Activated CD8-positive, alpha-beta memory T cell treated with anti-CD3 and anti-CD28 coated beads for 48 hours (primary cell): ENCODE measurements at regions not wholly inside any gene's neighbourhood (a gene's known extent, or its start where the extent isn't known, plus 50 kb on each side); places are given as distances from the start of the nearest gene placed in this dataset.

Source experiments
- DNase-seq, 3 experiments: peaks; one replicate each; pipeline ENCODE4 v3.0.0-alpha.2; 2020; ENCODE audit warnings: low read depth in 2 of 3, low spot score in 2 of 3

- no peak for DNase-seq
Observed at GRCh38 chr13:73245246-73245645, 186.4 kb downstream of the KLF5 start.

GRCh38 chr13:73244467-73244866 lies 185.7 kb downstream of the KLF5 start:
- DNase-seq: no peak

- DNase-seq: no peak
Observed at GRCh38 chr13:73242515-73243015, 183.8 kb downstream of the KLF5 start.

- DNase-seq: no peak
Observed at GRCh38 chr13:73240193-73240592, 181.4 kb downstream of the KLF5 start.

GRCh38 chr13:73235385-73235784 lies 176.6 kb downstream of the KLF5 start:
- no peak for DNase-seq

- no peak for DNase-seq
Observed at GRCh38 chr13:73231471-73231870, 172.7 kb downstream of the KLF5 start.

GRCh38 chr13:73230716-73231115 lies 171.9 kb downstream of the KLF5 start:
- DNase-seq: no peak

- DNase-seq: no peak
Observed at GRCh38 chr13:73228546-73228945, 169.7 kb downstream of the KLF5 start.

GRCh38 chr13:73225990-73226389 lies 167.2 kb downstream of the KLF5 start:
- no peak for DNase-seq

GRCh38 chr13:73224703-73225102 lies 165.9 kb downstream of the KLF5 start:
- DNase-seq: no peak

GRCh38 chr13:73223372-73223781 lies 164.6 kb downstream of the KLF5 start:
- DNase-seq: peak in 1 of 3 experiments; percentile 10

- no peak for DNase-seq
Observed at GRCh38 chr13:73222627-73223305, 164.0 kb downstream of the KLF5 start.

- no peak for DNase-seq
Observed at GRCh38 chr13:73220966-73221720, 162.3 kb downstream of the KLF5 start.

- DNase-seq: no peak
Observed at GRCh38 chr13:73218181-73218580, 159.4 kb downstream of the KLF5 start.

GRCh38 chr13:73216381-73216831 lies 157.6 kb downstream of the KLF5 start:
- DNase-seq: no peak

GRCh38 chr13:73215823-73216222 lies 157.0 kb downstream of the KLF5 start:
- DNase-seq: no peak

- no peak for DNase-seq
Observed at GRCh38 chr13:73212482-73212881, 153.7 kb downstream of the KLF5 start.

- no peak for DNase-seq
Observed at GRCh38 chr13:73210218-73210883, 151.5 kb downstream of the KLF5 start.

- no peak for DNase-seq
Observed at GRCh38 chr13:73204952-73205351, 146.1 kb downstream of the KLF5 start.

- DNase-seq: no peak
Observed at GRCh38 chr13:73201626-73202025, 142.8 kb downstream of the KLF5 start.

- no peak for DNase-seq
Observed at GRCh38 chr13:73198991-73199411, 140.2 kb downstream of the KLF5 start.

- no peak for DNase-seq
Observed at GRCh38 chr13:73195091-73195490, 136.3 kb downstream of the KLF5 start.
